CD14-positive monocyte (primary cell): ENCODE measurements at regions not wholly inside any gene's neighbourhood (a gene's known extent, or its start where the extent isn't known, plus 50 kb on each side); places are given as distances from the start of the nearest gene placed in this dataset.

Experiments used
- DNase-seq, 3 donors: peaks; one replicate each; pipeline ENCODE4 v3.0.0-alpha.2; 2011 to 2022
- H2AFZ ChIP-seq: 2 replicates; pipeline ENCODE4 v1.6.0; 2012; ENCODE audit warnings: mild to moderate bottlenecking, low read depth, low read length, inconsistent platforms; ENCODE audit not compliant: insufficient read depth, poor library complexity, severe bottlenecking
- H3K27ac ChIP-seq, 2 donors: 1 replicate in 1 of 2; 2 replicates in 1 of 2; pipeline ENCODE4 v1.5.1; 2012 to 2013; ENCODE audit warnings: low read length in 2 of 2, control low read depth in 1 of 2, inconsistent platforms in 1 of 2, low read depth in 1 of 2, mild to moderate bottlenecking in 1 of 2
- H3K27me3 ChIP-seq, 2 donors: one replicate each; pipeline versions ENCODE4 v1.6.0 to v1.6.1; 2011 to 2013; ENCODE audit warnings: low read length in 2 of 2; ENCODE audit not compliant: control insufficient read depth in 2 of 2, insufficient read depth in 2 of 2
- H3K36me3 ChIP-seq, 2 donors: replicated peaks in 1 of 2; 1 replicate in 1 of 2; 2 replicates in 1 of 2; pipeline versions ENCODE4 v1.5.1 to v1.6.1; 2012 to 2013; ENCODE audit warnings: low read length in 2 of 2, control low read depth in 1 of 2, inconsistent platforms in 1 of 2, mild to moderate bottlenecking in 1 of 2; ENCODE audit not compliant: insufficient read depth in 2 of 2, control insufficient read depth in 1 of 2
- H3K4me1 ChIP-seq, 2 donors: 1 replicate in 1 of 2; 2 replicates in 1 of 2; pipeline versions ENCODE4 v1.5.1 to v1.6.1; 2012 to 2013; ENCODE audit warnings: low read length in 2 of 2, control low read depth in 1 of 2, inconsistent platforms in 1 of 2, mild to moderate bottlenecking in 1 of 2, moderate library complexity in 1 of 2; ENCODE audit not compliant: insufficient read depth in 2 of 2, control insufficient read depth in 1 of 2
- H3K4me2 ChIP-seq: replicated peaks from 2 replicates; pipeline ENCODE3; 2012; ENCODE audit warnings: low read length, moderate library complexity, mild to moderate bottlenecking; ENCODE audit not compliant: poor library complexity, severe bottlenecking; ENCODE audit errors: extremely low read depth
- H3K4me3 ChIP-seq, 3 experiments: fragments of 200-600 bp in 1 of 3; sonication (generic) in 1 of 3; replicated peaks in 1 of 3; 1 replicate in 2 of 3; 2 replicates in 1 of 3; pipeline ENCODE4 v1.5.1; 2011 to 2013; ENCODE audit warnings: low read length in 3 of 3, mild to moderate bottlenecking in 3 of 3, control low read depth in 2 of 3, low read depth in 2 of 3, inconsistent platforms in 1 of 3, moderate library complexity in 1 of 3
- H3K79me2 ChIP-seq: 2 replicates; pipeline ENCODE4 v1.6.0; 2012; ENCODE audit warnings: mild to moderate bottlenecking, control low read depth, inconsistent platforms, low read length, moderate library complexity; ENCODE audit not compliant: insufficient read depth
- H3K9ac ChIP-seq: 2 replicates; pipeline ENCODE4 v1.6.0; 2017; ENCODE audit warnings: low read length, mild to moderate bottlenecking; ENCODE audit not compliant: insufficient read depth, poor library complexity, severe bottlenecking
- H3K9me3 ChIP-seq, 2 donors: replicated peaks in 1 of 2; 1 replicate in 1 of 2; 2 replicates in 1 of 2; pipeline versions ENCODE4 v1.5.1 to v1.6.1; 2012 to 2013; ENCODE audit warnings: low read length in 2 of 2, control low read depth in 1 of 2; ENCODE audit not compliant: control insufficient read depth in 1 of 2, insufficient read depth in 1 of 2
- H4K20me1 ChIP-seq: 2 replicates; pipeline ENCODE4 v1.6.0; 2012; ENCODE audit warnings: mild to moderate bottlenecking, low read length, control low read depth, moderate library complexity; ENCODE audit not compliant: insufficient read depth
- H3K27ac Mint-ChIP-seq, 7 donors: one replicate each; pipeline ENCODE4 v1.8.0; 2020; ENCODE audit warnings: mild to moderate bottlenecking in 7 of 7, mixed read lengths in 7 of 7, moderate library complexity in 6 of 7, inconsistent platforms in 2 of 7
- H3K27me3 Mint-ChIP-seq, 3 donors: one replicate each; pipeline ENCODE4 v1.8.0; 2021 to 2022; ENCODE audit warnings: low read depth in 3 of 3, mild to moderate bottlenecking in 3 of 3, mixed read lengths in 3 of 3, moderate library complexity in 3 of 3, inconsistent platforms in 1 of 3
- H3K36me3 Mint-ChIP-seq, 2 donors: one replicate each; pipeline ENCODE4 v1.8.0; 2020; ENCODE audit warnings: mixed read lengths in 2 of 2, inconsistent platforms in 1 of 2, mild to moderate bottlenecking in 1 of 2
- H3K4me1 Mint-ChIP-seq: one replicate; pipeline ENCODE4 v1.8.0; 2020; ENCODE audit warnings: mild to moderate bottlenecking, mixed read lengths
- H3K4me3 Mint-ChIP-seq, 2 donors: one replicate each; pipeline ENCODE4 v1.8.0; 2020; ENCODE audit warnings: mild to moderate bottlenecking in 2 of 2, mixed read lengths in 2 of 2, moderate library complexity in 1 of 2
- H3K9me3 Mint-ChIP-seq, 7 donors: one replicate each; pipeline ENCODE4 v1.8.0; 2020 to 2022; ENCODE audit warnings: mixed read lengths in 7 of 7, mild to moderate bottlenecking in 6 of 7, moderate library complexity in 6 of 7, inconsistent platforms in 2 of 7
- whole genome bisulfite sequencing: methylation state at CpG from one replicate; pipeline ENCODE4 v1.1.5; 2013; ENCODE audit warnings: missing lambda C conversion rate; ENCODE audit not compliant: insufficient coverage; 5-methylcytosine and 5-hydroxymethylcytosine counted together
- intact Hi-C, 2 donors: fragments of 100-400 bp; cut with micrococcal nuclease; formaldehyde crosslinking; loops; one replicate each; pipeline versions ENCODE4 v1.15.0 to v1.15.1; 2023
- TF ChIP-seq, protein P1 (sequence below): fragments of 200-600 bp; IDR thresholded peaks from one replicate; pipeline ENCODE4 v1.8.0; 2022; ENCODE audit warnings: antibody characterized with exemption, mild to moderate bottlenecking

DNA sequence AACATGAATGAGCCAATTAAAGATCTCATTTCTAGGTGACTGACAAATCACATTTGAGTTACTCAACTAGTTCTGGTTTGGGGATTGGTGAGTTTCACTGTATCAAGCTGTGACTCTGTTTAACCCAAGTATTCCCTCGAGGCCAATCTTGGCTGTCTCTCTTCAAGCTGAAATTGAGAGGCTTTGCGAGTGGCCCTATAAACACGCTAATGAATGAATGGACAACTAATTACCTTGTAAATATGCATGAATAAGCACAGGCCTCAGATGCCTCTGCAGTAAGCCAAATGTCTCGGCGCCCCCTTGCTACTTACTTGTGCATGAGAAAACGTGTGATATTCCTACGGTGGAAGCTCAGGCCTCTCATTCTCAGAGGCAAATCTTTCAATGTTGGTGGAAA lies 450.3 kb upstream of the PSMD7 start:
- 100% methylated on average over 2 of the region's 7 CpGs for WGBS
- Mint-ChIP-seq H3K27ac (no peak overlapping the region), H3K4me3 (no peak overlapping the region), H3K4me1 (no peaks in the 10 kb centered on the region), H3K36me3 (no peaks in the 10 kb centered on the region), H3K9me3 (peaks cover 0 to 12% (median 2%) of the 10 kb centered on the region in 7 donors), H3K27me3 (peaks cover 1 to 4% (median 2%) of the 10 kb centered on the region in 3 donors)
- Histone ChIP-seq H3K79me2 (no peaks in the 10 kb centered on the region), H3K4me2 (no peak overlapping the region), H3K4me3 (no peak overlapping the region), H3K27me3 (no peaks in the 10 kb centered on the region), H2AFZ (no peak overlapping the region), H3K36me3 (no peaks in the 10 kb centered on the region), H3K27ac (no peak overlapping the region), H3K9ac (no peak overlapping the region), H3K9me3 (no peaks in the 10 kb centered on the region), H4K20me1 (no peaks in the 10 kb centered on the region), H3K4me1 (no peaks in the 10 kb centered on the region)
- DNase-seq = no peak
- TF ChIP-seq, protein P1, sequence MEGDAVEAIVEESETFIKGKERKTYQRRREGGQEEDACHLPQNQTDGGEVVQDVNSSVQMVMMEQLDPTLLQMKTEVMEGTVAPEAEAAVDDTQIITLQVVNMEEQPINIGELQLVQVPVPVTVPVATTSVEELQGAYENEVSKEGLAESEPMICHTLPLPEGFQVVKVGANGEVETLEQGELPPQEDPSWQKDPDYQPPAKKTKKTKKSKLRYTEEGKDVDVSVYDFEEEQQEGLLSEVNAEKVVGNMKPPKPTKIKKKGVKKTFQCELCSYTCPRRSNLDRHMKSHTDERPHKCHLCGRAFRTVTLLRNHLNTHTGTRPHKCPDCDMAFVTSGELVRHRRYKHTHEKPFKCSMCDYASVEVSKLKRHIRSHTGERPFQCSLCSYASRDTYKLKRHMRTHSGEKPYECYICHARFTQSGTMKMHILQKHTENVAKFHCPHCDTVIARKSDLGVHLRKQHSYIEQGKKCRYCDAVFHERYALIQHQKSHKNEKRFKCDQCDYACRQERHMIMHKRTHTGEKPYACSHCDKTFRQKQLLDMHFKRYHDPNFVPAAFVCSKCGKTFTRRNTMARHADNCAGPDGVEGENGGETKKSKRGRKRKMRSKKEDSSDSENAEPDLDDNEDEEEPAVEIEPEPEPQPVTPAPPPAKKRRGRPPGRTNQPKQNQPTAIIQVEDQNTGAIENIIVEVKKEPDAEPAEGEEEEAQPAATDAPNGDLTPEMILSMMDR = no peak
- intact Hi-C loops = no loop called here

DNA sequence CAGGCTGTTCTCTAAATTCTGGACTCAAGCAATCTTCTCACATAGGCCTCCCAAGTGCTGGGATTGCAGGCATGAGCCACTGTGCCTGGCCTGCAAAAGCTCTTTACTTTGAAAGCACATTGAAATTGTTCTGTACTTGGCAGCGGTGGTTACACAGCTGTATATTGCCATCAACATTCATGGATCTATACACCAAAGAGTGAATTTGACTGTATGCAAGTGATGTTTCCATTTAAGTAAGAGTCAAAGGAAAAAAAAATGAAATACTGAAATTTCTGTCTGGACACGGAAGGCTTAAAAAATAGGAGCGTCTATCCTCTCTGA lies 450.6 kb upstream of the PSMD7 start:
- Histone ChIP-seq H2AFZ (no peak overlapping the region), H3K79me2 (no peaks in the 10 kb centered on the region), H3K9ac (no peak overlapping the region), H4K20me1 (no peaks in the 10 kb centered on the region), H3K27me3 (no peaks in the 10 kb centered on the region), H3K4me3 (no peak overlapping the region), H3K27ac (no peak overlapping the region), H3K4me2 (no peak overlapping the region), H3K4me1 (no peaks in the 10 kb centered on the region), H3K36me3 (no peaks in the 10 kb centered on the region), H3K9me3 (no peaks in the 10 kb centered on the region)
- peaks cover 0 to 12% (median 2%) of the 10 kb centered on the region in 7 donors for H3K9me3 Mint-ChIP-seq
- intact Hi-C loops = no loop called here
- H3K36me3 Mint-ChIP-seq = no peaks in the 10 kb centered on the region
- H3K4me1 Mint-ChIP-seq = no peaks in the 10 kb centered on the region
- TF ChIP-seq, protein P1 = no peak
- H3K4me3 Mint-ChIP-seq = no peak overlapping the region
- DNase-seq = no peak
- H3K27ac Mint-ChIP-seq = no peak overlapping the region
- H3K27me3 Mint-ChIP-seq = peaks cover 1 to 4% (median 2%) of the 10 kb centered on the region in 3 donors
- 100% methylated on average over 2 of the region's 3 CpGs for WGBS
